ENCODE measurements at regions not wholly inside any gene's neighbourhood (a gene's known extent, or its start where the extent isn't known, plus 50 kb on each side); places are given as distances from the start of the nearest gene placed in this dataset.

DNA sequence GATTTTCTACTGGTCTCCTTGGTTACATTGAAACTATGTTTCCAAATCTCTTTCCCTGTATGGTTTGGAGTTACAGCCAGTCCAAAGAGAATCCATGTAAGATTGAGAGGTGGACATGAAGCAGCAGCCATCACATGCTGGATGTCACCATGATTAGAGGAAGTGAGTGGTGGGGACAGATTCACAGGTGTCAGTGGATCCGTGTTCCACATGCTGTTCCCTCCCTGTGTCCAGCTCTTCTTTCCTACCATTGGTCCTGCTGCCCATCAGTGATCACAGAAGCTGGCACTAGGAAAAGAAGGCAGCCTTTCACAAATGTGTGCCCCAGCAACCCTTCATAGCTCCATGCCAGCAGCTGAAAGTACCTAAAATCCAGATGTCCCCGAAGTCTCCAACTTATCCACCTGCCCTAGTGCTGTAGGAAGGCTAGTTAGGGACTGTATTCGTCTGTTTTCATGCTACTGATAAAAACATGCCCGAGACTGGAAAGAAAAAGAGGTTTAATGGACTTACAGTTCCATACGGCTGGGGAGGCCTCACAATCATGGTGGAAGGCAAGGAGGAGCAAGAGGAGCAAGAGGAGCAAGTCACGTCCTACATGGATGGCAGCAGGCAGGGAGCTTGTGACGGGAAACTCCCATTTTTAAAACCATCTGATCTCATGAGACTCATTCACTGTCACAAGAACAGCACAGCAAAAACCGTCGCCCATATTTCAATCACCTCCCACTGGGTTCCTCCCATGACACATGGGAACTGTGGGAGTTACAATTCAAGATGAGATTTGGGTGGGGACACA lies 207.5 kb downstream of the INSIG2 start:
- no peak overlapping the region for H3K4me3 Mint-ChIP-seq
- TF ChIP-seq, protein P1, sequence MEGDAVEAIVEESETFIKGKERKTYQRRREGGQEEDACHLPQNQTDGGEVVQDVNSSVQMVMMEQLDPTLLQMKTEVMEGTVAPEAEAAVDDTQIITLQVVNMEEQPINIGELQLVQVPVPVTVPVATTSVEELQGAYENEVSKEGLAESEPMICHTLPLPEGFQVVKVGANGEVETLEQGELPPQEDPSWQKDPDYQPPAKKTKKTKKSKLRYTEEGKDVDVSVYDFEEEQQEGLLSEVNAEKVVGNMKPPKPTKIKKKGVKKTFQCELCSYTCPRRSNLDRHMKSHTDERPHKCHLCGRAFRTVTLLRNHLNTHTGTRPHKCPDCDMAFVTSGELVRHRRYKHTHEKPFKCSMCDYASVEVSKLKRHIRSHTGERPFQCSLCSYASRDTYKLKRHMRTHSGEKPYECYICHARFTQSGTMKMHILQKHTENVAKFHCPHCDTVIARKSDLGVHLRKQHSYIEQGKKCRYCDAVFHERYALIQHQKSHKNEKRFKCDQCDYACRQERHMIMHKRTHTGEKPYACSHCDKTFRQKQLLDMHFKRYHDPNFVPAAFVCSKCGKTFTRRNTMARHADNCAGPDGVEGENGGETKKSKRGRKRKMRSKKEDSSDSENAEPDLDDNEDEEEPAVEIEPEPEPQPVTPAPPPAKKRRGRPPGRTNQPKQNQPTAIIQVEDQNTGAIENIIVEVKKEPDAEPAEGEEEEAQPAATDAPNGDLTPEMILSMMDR (IDR thresholded peaks at IDR 0.05; ENCODE audit: unreplicated experiment): no peak
- no peaks in the 10 kb centered on the region for H3K4me1 Mint-ChIP-seq
- no peak overlapping the region for H3K27ac Mint-ChIP-seq
- H3K36me3 Mint-ChIP-seq: no peaks in the 10 kb centered on the region
- no peak for DNase-seq (ENCODE audit: low spot score in 2 of 2, unreplicated experiment in 2 of 2)
- H3K9me3 Mint-ChIP-seq: peaks cover 20% of the 10 kb centered on the region
- peaks cover 20% of the 10 kb centered on the region for H3K27me3 Mint-ChIP-seq (ENCODE audit: low read depth)

DNA sequence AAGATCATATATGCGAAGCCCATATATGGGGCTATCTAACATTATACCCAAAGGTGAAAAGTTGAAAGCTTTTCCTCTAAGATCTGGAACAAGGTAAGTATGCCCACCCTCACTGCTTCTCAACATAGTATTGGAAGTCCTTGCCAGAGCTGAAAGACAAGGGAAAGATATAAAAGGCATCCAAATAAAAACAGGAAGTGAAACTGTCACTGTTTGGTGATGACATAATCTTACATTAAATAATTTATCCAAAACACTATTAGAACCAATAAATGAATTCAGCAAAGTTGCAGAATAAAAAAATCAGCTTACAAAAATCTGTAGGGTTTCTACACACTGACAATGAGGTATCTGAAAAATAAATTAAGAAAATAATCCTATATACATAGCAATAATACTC lies 205.8 kb downstream of the INSIG2 start:
- Mint-ChIP-seq H3K9me3 (peaks cover 20% of the 10 kb centered on the region), H3K4me1 (no peaks in the 10 kb centered on the region), H3K27me3 (ENCODE audit: low read depth) (peaks cover 18% of the 10 kb centered on the region), H3K27ac (no peak overlapping the region), H3K4me3 (no peak overlapping the region), H3K36me3 (no peaks in the 10 kb centered on the region)
- TF ChIP-seq, protein P1 (IDR thresholded peaks at IDR 0.05; ENCODE audit: unreplicated experiment): no peak
- DNase-seq (ENCODE audit: low spot score in 2 of 2, unreplicated experiment in 2 of 2): no peak

DNA sequence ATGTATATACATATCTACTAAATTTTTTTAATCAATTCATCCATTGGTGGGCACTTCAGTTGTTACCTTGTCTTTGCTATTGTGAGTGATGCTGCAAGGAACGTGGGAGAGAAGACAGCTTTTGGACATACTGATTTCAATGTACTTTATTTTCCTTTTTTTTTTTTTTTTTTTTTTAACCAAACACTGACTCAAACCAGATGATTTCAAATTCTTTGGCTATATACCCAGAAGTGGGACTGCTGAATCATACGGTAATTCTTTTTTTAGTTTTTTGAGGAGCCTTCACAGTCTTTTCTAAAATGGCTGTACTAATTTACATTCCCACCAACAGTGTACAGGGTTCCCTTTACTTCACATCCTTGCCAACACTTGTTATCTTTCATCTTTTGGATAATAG lies 204.7 kb downstream of the INSIG2 start:
- Mint-ChIP-seq H3K27ac (no peak overlapping the region), H3K36me3 (no peaks in the 10 kb centered on the region), H3K4me1 (no peaks in the 10 kb centered on the region), H3K4me3 (no peak overlapping the region), H3K9me3 (peaks cover 20% of the 10 kb centered on the region), H3K27me3 (ENCODE audit: low read depth) (peaks cover 18% of the 10 kb centered on the region)
- DNase-seq (ENCODE audit: low spot score in 2 of 2, unreplicated experiment in 2 of 2): no peak
- TF ChIP-seq, protein P1 (IDR thresholded peaks at IDR 0.05; ENCODE audit: unreplicated experiment): no peak

DNA sequence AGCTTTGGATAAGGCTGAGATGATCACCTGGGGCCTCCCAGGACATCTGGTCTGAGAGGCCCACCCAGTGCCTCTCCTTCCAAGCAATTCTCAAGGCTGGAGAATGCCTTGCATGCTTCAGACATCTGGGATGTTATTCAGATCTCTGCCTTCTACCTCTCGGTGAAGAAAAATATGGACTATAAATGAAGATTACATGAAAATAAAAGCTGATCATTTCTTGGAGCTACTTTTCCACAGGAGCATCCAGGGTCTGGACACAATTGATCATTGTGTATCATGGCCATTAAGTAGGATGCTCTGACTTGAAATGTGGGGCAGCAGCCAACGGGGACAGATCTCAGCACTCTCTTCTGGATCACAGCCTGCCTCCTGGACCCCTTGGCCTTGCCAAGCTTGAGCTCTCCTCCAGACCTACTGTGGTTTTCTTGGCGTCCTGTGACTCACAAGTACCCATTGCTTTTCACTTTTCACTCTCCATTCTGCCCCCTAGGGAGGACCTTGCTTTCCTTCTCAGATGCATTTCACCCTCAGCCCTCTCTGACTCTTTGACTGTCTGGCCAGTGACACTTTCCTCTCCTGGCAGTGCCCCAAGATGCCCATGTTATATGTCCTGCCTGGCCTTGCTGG lies 203.1 kb downstream of the INSIG2 start:
- H3K27ac Mint-ChIP-seq: no peak overlapping the region
- no peaks in the 10 kb centered on the region for H3K36me3 Mint-ChIP-seq
- H3K27me3 Mint-ChIP-seq (ENCODE audit: low read depth): peaks cover 13% of the 10 kb centered on the region
- DNase-seq (ENCODE audit: low spot score in 2 of 2, unreplicated experiment in 2 of 2): no peak
- H3K4me1 Mint-ChIP-seq: no peaks in the 10 kb centered on the region
- TF ChIP-seq, protein P1 (IDR thresholded peaks at IDR 0.05; ENCODE audit: unreplicated experiment): no peak
- H3K4me3 Mint-ChIP-seq: no peak overlapping the region
- H3K9me3 Mint-ChIP-seq: peaks cover 10% of the 10 kb centered on the region

DNA sequence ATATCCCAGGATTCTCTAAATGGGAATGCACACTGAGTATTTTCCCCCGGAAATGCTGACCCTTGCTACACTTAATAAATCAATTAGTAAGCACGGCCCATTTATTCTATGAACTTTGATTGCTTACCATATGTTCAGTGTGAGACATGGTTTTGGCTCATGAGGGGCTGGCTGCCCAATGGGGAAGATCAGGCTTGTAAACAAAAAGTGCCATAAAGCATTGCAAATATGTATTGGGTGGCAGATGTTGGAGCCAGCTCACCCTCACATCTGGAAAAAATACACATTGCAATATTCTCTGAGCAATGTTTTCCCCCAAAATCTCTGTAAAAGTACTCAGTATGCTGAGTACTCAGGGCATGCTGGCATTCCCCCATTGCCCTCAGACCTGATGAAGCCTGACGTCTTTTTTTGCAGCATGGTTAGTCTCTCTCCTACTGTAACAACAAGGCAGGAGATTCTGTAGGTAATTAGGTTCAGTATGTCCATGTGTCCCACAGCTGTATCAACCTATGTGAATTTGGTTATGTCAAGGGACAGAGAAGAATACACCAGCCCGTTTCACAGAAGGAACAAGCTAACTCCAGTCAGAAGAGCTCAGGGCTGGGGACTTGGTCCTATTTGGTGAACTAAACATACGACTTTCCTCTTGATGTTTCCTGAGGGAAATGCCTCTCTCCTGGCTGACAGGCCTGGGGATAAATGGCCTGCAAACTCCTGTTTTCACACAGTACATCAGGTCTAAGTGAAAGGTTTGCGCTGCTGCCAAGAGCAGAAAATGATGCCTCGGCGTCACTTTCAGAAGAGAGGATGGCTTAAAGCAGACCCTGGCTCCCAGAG lies 202.4 kb downstream of the INSIG2 start:
- H3K27ac Mint-ChIP-seq: no peak overlapping the region
- H3K4me1 Mint-ChIP-seq: no peaks in the 10 kb centered on the region
- H3K36me3 Mint-ChIP-seq: no peaks in the 10 kb centered on the region
- H3K4me3 Mint-ChIP-seq: no peak overlapping the region
- H3K9me3 Mint-ChIP-seq: peaks cover 4% of the 10 kb centered on the region
- no peak for DNase-seq (ENCODE audit: low spot score in 2 of 2, unreplicated experiment in 2 of 2)
- TF ChIP-seq, protein P1 (IDR thresholded peaks at IDR 0.05; ENCODE audit: unreplicated experiment): no peak
- H3K27me3 Mint-ChIP-seq (ENCODE audit: low read depth): peaks cover 7% of the 10 kb centered on the region

All from mesothelial cell of epicardium (in vitro differentiated cells).